ENCODE measurements at regions not wholly inside any gene's neighbourhood (a gene's known extent, or its start where the extent isn't known, plus 50 kb on each side); places are given as distances from the start of the nearest gene placed in this dataset.

GRCh38 chr2:48039209-48039990 lies 133.1 kb upstream of the FBXO11 start:
- CTCF ChIA-PET, result no interaction called here
- Mint-ChIP-seq H3K27ac (no peak overlapping the region), H3K4me3 (no peak overlapping the region), H3K36me3 (peaks cover 0 to 6% (median 0%) of the 10 kb centered on the region in 5 donors), H3K27me3 (peaks cover 0 to 18% (median 7%) of the 10 kb centered on the region in 5 donors), H3K9me3 (peaks cover 0 to 29% (median 6%) of the 10 kb centered on the region in 11 donors), H3K4me1 (no peaks in the 10 kb centered on the region)
- no peak for DNase-seq
- Histone ChIP-seq H3K27ac (ENCODE audit: low read depth, low read length) (no peak overlapping the region), H3K27me3 (ENCODE audit: control insufficient read depth in 2 of 2, insufficient read depth in 2 of 2, low read length in 2 of 2) (no peaks in the 10 kb centered on the region), H3K36me3 (ENCODE audit: control insufficient read depth in 2 of 3, insufficient read depth in 3 of 3, low read length in 3 of 3) (no peaks in the 10 kb centered on the region), H3K4me3 (ENCODE audit: low read length) (no peak overlapping the region), H3K4me1 (ENCODE audit: control insufficient read depth in 2 of 2, insufficient read depth in 2 of 2, low read length in 2 of 2) (no peaks in the 10 kb centered on the region), H3K9me3 (ENCODE audit: control insufficient read depth in 2 of 3, low read length in 3 of 3) (no peaks in the 10 kb centered on the region)
- intact Hi-C loops (cut with micrococcal nuclease), result no loop called here
- POLR2A ChIA-PET, result no interaction called here
- no peak for ATAC-seq

- ChIA-PET POLR2A (no interaction called here), CTCF (no interaction called here)
- Mint-ChIP-seq H3K27me3 (peaks cover 0 to 22% (median 12%) of the 10 kb centered on the region in 5 donors), H3K27ac (no peak overlapping the region), H3K9me3 (peaks cover 0 to 22% (median 3%) of the 10 kb centered on the region in 11 donors), H3K4me1 (no peaks in the 10 kb centered on the region), H3K4me3 (no peak overlapping the region), H3K36me3 (peaks cover 0 to 4% (median 0%) of the 10 kb centered on the region in 5 donors)
- no peak overlapping the region for H3K27ac ChIP-seq (ENCODE audit: low read depth, low read length)
- no peaks in the 10 kb centered on the region for H3K4me1 ChIP-seq (ENCODE audit: control insufficient read depth in 2 of 2, insufficient read depth in 2 of 2, low read length in 2 of 2)
- no peak overlapping the region for H3K4me3 ChIP-seq (ENCODE audit: low read length)
- H3K36me3 ChIP-seq (ENCODE audit: control insufficient read depth in 2 of 3, insufficient read depth in 3 of 3, low read length in 3 of 3), result no peaks in the 10 kb centered on the region
- no peaks in the 10 kb centered on the region for H3K9me3 ChIP-seq (ENCODE audit: control insufficient read depth in 2 of 3, low read length in 3 of 3)
- DNase-seq (no peak), ATAC-seq (no peak)
- intact Hi-C loops (cut with micrococcal nuclease), result no loop called here
- H3K27me3 ChIP-seq (ENCODE audit: control insufficient read depth in 2 of 2, insufficient read depth in 2 of 2, low read length in 2 of 2), result no peaks in the 10 kb centered on the region
Measured at GRCh38 chr2:48043131-48043700, 136.9 kb upstream of the FBXO11 start.

GRCh38 chr2:48043746-48044145 lies 137.4 kb upstream of the FBXO11 start:
- H3K27me3 ChIP-seq (ENCODE audit: control insufficient read depth in 2 of 2, insufficient read depth in 2 of 2, low read length in 2 of 2), result no peaks in the 10 kb centered on the region
- Mint-ChIP-seq H3K27me3 (peaks cover 0 to 22% (median 12%) of the 10 kb centered on the region in 5 donors), H3K9me3 (peaks cover 0 to 22% (median 3%) of the 10 kb centered on the region in 11 donors), H3K27ac (no peak overlapping the region), H3K4me3 (no peak overlapping the region), H3K36me3 (peaks cover 0 to 4% (median 0%) of the 10 kb centered on the region in 5 donors), H3K4me1 (no peaks in the 10 kb centered on the region)
- ATAC-seq (no peak), DNase-seq (no peak)
- intact Hi-C loops (cut with micrococcal nuclease), result no loop called here
- POLR2A ChIA-PET, result no interaction called here
- H3K4me1 ChIP-seq (ENCODE audit: control insufficient read depth in 2 of 2, insufficient read depth in 2 of 2, low read length in 2 of 2), result no peaks in the 10 kb centered on the region
- H3K4me3 ChIP-seq (ENCODE audit: low read length), result no peak overlapping the region
- H3K9me3 ChIP-seq (ENCODE audit: control insufficient read depth in 2 of 3, low read length in 3 of 3), result no peaks in the 10 kb centered on the region
- no peak overlapping the region for H3K27ac ChIP-seq (ENCODE audit: low read depth, low read length)
- CTCF ChIA-PET, result no interaction called here
- no peaks in the 10 kb centered on the region for H3K36me3 ChIP-seq (ENCODE audit: control insufficient read depth in 2 of 3, insufficient read depth in 3 of 3, low read length in 3 of 3)

GRCh38 chr2:48045613-48046012 lies 139.3 kb upstream of the FBXO11 start:
- Histone ChIP-seq H3K36me3 (ENCODE audit: control insufficient read depth in 2 of 3, insufficient read depth in 3 of 3, low read length in 3 of 3) (no peaks in the 10 kb centered on the region), H3K4me3 (ENCODE audit: low read length) (no peak overlapping the region), H3K9me3 (ENCODE audit: control insufficient read depth in 2 of 3, low read length in 3 of 3) (no peaks in the 10 kb centered on the region), H3K27ac (ENCODE audit: low read depth, low read length) (no peak overlapping the region), H3K27me3 (ENCODE audit: control insufficient read depth in 2 of 2, insufficient read depth in 2 of 2, low read length in 2 of 2) (no peaks in the 10 kb centered on the region), H3K4me1 (ENCODE audit: control insufficient read depth in 2 of 2, insufficient read depth in 2 of 2, low read length in 2 of 2) (no peaks in the 10 kb centered on the region)
- H3K9me3 Mint-ChIP-seq, result peaks cover 0 to 7% (median 0%) of the 10 kb centered on the region in 11 donors
- H3K4me1 Mint-ChIP-seq, result no peaks in the 10 kb centered on the region
- ATAC-seq, result no peak
- no peak overlapping the region for H3K27ac Mint-ChIP-seq
- peaks cover 0 to 25% (median 12%) of the 10 kb centered on the region in 5 donors for H3K27me3 Mint-ChIP-seq
- H3K36me3 Mint-ChIP-seq, result no peaks in the 10 kb centered on the region
- intact Hi-C loops (cut with micrococcal nuclease), result no loop called here
- no peak overlapping the region for H3K4me3 Mint-ChIP-seq
- CTCF ChIA-PET, result no interaction called here
- no peak for DNase-seq
- POLR2A ChIA-PET, result no interaction called here

- DNase-seq (no peak), ATAC-seq (no peak)
- no peaks in the 10 kb centered on the region for H3K9me3 ChIP-seq (ENCODE audit: control insufficient read depth in 2 of 3, low read length in 3 of 3)
- H3K27me3 Mint-ChIP-seq, result peaks cover 0 to 15% (median 3%) of the 10 kb centered on the region in 5 donors
- intact Hi-C loops (cut with micrococcal nuclease), result no loop called here
- no peaks in the 10 kb centered on the region for H3K4me1 ChIP-seq (ENCODE audit: control insufficient read depth in 2 of 2, insufficient read depth in 2 of 2, low read length in 2 of 2)
- H3K36me3 Mint-ChIP-seq, result no peaks in the 10 kb centered on the region
- ChIA-PET CTCF (no interaction called here), POLR2A (no interaction called here)
- no peaks in the 10 kb centered on the region for H3K4me1 Mint-ChIP-seq
- H3K27ac ChIP-seq (ENCODE audit: low read depth, low read length), result no peak overlapping the region
- H3K27ac Mint-ChIP-seq, result no peak overlapping the region
- H3K4me3 ChIP-seq (ENCODE audit: low read length), result no peak overlapping the region
- no peaks in the 10 kb centered on the region for H3K27me3 ChIP-seq (ENCODE audit: control insufficient read depth in 2 of 2, insufficient read depth in 2 of 2, low read length in 2 of 2)
- H3K36me3 ChIP-seq (ENCODE audit: control insufficient read depth in 2 of 3, insufficient read depth in 3 of 3, low read length in 3 of 3), result no peaks in the 10 kb centered on the region
- H3K9me3 Mint-ChIP-seq, result peaks cover 0 to 4% (median 2%) of the 10 kb centered on the region in 11 donors
- H3K4me3 Mint-ChIP-seq, result no peak overlapping the region
Measured at GRCh38 chr2:48048476-48049171, 142.3 kb upstream of the FBXO11 start.

GRCh38 chr2:48049371-48049770 lies 143.1 kb upstream of the FBXO11 start:
- Mint-ChIP-seq H3K9me3 (peaks cover 0 to 6% (median 2%) of the 10 kb centered on the region in 11 donors), H3K4me3 (no peak overlapping the region), H3K27me3 (peaks cover 0 to 14% (median 3%) of the 10 kb centered on the region in 5 donors), H3K36me3 (no peaks in the 10 kb centered on the region), H3K27ac (no peak overlapping the region), H3K4me1 (no peaks in the 10 kb centered on the region)
- ChIA-PET POLR2A (no interaction called here), CTCF (no interaction called here)
- Histone ChIP-seq H3K4me3 (ENCODE audit: low read length) (no peak overlapping the region), H3K36me3 (ENCODE audit: control insufficient read depth in 2 of 3, insufficient read depth in 3 of 3, low read length in 3 of 3) (no peaks in the 10 kb centered on the region), H3K4me1 (ENCODE audit: control insufficient read depth in 2 of 2, insufficient read depth in 2 of 2, low read length in 2 of 2) (no peaks in the 10 kb centered on the region), H3K27me3 (ENCODE audit: control insufficient read depth in 2 of 2, insufficient read depth in 2 of 2, low read length in 2 of 2) (no peaks in the 10 kb centered on the region), H3K27ac (ENCODE audit: low read depth, low read length) (no peak overlapping the region), H3K9me3 (ENCODE audit: control insufficient read depth in 2 of 3, low read length in 3 of 3) (no peaks in the 10 kb centered on the region)
- DNase-seq, result no peak
- ATAC-seq, result no peak
- intact Hi-C loops (cut with micrococcal nuclease), result no loop called here

Measured in naive thymus-derived CD4-positive, alpha-beta T cell (primary cell).